Fibroblast of the aortic adventitia (primary cell): ENCODE measurements at regions not wholly inside any gene's neighbourhood (a gene's known extent, or its start where the extent isn't known, plus 50 kb on each side); places are given as distances from the start of the nearest gene placed in this dataset.

Experiments
- DNase-seq: peaks from one replicate; pipeline ENCODE4 v3.0.0-alpha.2; 2010; ENCODE audit warnings: low read depth
- H3K4me3 ChIP-seq: 2 replicates; pipeline ENCODE4 v1.5.1; 2011; ENCODE audit warnings: low read depth, mild to moderate bottlenecking, control low read depth, low read length, moderate library complexity
- TF ChIP-seq, protein P1 (sequence below): IDR thresholded peaks from 2 replicates; pipeline ENCODE4 v1.5.1; 2011; ENCODE audit warnings: mild to moderate bottlenecking, low read length, control low read depth, inconsistent platforms; ENCODE audit not compliant: insufficient read depth

DNA sequence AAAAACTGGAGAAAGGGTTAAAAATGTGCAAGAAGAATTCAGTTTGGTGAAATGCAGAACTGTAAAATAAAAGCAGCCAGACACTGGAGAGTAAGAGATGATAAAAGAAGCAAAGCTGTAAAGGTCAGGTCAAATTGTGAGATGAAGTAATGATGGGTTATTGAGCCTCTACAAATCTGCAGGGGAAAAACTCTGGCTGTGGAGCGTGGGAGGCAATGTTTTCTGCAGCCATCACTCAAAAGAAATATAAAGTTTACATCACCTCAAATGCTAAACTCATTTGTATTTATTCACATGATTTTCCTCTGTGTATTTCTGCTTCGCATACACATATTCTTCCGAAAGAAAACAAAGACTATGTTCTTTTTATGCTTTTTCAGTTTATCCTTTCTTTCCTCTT, 158.8 kb upstream of the GPR149 start:
- DNase-seq = no peak
- TF ChIP-seq, protein P1, sequence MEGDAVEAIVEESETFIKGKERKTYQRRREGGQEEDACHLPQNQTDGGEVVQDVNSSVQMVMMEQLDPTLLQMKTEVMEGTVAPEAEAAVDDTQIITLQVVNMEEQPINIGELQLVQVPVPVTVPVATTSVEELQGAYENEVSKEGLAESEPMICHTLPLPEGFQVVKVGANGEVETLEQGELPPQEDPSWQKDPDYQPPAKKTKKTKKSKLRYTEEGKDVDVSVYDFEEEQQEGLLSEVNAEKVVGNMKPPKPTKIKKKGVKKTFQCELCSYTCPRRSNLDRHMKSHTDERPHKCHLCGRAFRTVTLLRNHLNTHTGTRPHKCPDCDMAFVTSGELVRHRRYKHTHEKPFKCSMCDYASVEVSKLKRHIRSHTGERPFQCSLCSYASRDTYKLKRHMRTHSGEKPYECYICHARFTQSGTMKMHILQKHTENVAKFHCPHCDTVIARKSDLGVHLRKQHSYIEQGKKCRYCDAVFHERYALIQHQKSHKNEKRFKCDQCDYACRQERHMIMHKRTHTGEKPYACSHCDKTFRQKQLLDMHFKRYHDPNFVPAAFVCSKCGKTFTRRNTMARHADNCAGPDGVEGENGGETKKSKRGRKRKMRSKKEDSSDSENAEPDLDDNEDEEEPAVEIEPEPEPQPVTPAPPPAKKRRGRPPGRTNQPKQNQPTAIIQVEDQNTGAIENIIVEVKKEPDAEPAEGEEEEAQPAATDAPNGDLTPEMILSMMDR = no peak
- no peak overlapping the region for H3K4me3 ChIP-seq

DNA sequence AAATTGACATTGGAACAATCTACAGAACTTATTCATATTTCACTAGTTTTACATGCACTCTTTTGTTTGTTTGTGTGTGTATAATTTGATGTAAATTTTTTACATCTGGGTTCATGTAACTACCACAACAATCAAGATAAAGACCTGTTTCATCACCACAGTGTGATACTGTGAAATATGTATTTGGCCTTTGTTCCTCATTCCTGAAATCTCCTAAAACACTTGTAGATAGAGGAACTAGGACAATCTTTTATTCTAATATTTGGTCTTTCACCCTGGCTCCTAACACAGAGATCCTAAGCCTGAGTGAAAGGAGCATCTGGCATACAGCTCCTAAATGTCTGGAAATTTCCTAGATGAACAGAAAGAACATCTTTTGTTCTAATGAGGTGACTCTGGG, 155.0 kb upstream of the GPR149 start:
- TF ChIP-seq, protein P1 = no peak
- no peak overlapping the region for H3K4me3 ChIP-seq
- no peak for DNase-seq

DNA sequence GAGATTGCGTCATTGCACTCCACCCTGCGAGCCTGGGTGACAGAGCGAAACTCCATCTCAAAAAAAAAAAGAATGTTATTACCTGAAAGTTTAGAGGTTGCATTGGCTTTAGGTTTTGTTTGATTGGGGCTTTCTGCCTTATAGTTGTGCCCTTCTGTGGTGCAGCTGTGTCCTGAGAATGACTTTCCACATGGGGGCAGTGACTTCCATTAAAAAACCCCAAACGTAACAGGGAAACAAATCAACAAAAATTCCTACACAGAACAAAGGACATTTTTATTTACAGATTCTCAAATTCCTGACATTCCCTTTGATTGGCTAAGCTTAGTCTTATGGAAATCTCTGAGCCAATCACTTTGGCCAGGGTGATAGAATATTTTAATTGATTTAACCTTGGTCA, 154.1 kb upstream of the GPR149 start:
- TF ChIP-seq, protein P1 = no peak
- no peak for DNase-seq
- H3K4me3 ChIP-seq = no peak overlapping the region

DNA sequence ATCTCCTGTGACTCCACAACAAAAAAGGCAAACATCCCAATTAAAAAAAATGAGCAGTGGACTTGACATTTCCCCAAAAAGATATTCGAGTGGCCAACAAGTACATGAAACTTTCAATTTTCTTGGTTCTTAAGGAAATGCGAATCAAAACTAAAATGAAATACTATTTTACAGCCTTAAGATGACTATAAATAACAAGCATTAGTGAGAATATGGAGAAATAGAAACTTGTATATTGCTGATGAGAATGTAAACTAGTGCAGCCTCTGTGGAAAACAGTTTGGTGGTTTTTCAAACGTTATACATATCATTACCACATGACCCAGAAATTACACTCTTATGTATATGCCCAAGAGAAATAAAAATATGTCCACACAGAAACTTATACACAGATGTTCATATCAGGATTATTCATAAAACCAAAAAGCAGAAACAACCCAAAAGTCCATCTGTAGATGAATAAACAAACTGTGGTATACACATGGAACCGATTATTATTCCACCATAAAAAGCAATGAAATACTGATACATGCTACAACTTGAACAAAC, 153.2 kb upstream of the GPR149 start:
- no peak overlapping the region for H3K4me3 ChIP-seq
- DNase-seq = no peak
- TF ChIP-seq, protein P1 = no peak

DNA sequence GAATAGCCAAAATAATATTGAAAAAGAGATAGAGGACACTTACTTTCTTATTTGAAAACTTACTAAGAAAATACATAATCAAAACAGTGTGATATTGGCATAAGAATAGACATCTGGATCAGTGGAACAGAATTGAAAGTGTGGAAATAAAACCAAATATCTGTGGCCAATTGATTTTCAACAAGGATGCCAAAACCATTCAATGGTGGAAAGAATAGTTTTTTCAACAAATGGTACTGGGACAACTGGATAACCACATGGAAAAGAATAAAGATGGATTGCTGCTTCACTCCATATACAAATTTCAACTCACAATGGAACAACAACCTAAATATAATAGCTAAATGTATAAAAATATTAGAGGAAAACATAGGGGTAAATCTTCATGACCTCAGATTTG, 152.5 kb upstream of the GPR149 start:
- TF ChIP-seq, protein P1 = no peak
- DNase-seq = no peak
- H3K4me3 ChIP-seq = no peak overlapping the region

DNA sequence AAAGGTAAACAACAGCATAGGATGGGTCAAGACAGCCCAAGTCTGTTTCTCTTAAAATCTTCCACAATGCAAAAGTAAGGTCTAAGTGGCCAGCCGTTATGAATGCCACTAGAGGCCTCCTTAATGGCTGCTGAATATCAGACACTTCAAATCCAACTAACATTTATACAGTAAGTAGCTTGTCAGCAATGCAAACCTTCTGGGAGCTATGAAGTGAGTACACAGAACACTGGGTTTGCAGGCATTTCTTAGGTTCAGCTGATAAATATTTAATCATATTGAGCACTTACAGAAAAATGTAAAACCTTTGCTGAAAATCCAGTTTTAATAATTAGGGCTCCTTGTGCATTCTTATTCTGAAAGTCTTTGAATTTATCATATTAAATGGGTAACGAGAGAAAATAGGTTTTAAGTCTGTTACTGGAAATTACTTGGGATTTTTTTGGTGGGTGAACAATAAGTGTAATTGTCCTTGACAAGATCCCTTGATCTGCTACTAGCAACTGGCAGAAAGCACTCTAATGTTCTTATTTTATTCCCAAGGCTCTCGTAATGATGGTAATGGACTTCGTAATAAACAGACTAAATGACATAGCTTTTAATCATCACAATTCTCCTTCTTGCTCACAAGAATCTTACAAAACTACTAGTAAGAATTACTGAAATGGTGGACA, 141.7 kb upstream of the GPR149 start:
- DNase-seq = no peak
- H3K4me3 ChIP-seq = no peak overlapping the region
- TF ChIP-seq, protein P1 = no peak

DNA sequence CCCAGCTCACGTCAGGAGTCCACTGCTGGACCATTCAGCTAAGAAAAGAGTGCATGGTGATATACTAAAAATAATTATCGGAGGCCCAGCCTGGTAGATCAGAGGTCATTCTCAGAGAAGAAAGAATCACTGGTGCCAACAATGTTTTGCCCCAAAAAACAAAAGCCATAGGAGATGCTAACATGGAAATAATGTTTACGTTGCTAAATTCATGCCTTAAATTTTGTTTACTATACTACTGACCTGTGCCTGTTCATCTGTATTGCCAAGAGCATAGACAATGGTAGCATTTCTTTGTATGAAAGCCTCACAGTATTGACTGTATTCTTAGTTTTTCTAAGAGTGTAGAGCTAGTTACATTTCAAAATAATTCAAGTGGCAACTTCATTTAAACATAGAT, 138.1 kb upstream of the GPR149 start:
- H3K4me3 ChIP-seq = no peak overlapping the region
- no peak for DNase-seq
- TF ChIP-seq, protein P1 = no peak
